Psoas muscle (tissue), 7 donors: ENCODE measurements at regions not wholly inside any gene's neighbourhood (a gene's known extent, or its start where the extent isn't known, plus 50 kb on each side); places are given as distances from the start of the nearest gene placed in this dataset.
"Not testable (repeated sequence)": the region's sequence is repeated elsewhere in the genome, so short reads cannot be mapped to it uniquely, and the experiment has no call there.

Source experiments
- ATAC-seq, 4 donors: fragments of 200-7000 bp; cut with Tn5 transposase; one replicate each; pipeline ENCODE4 v1.9.1; 2020; ENCODE audit warnings: moderate library complexity in 3 of 4, mild to moderate bottlenecking in 2 of 4
- DNase-seq, 2 donors: peaks; one replicate each; pipeline ENCODE4 v3.0.0-alpha.2; 2020
- H3K27ac ChIP-seq: fragments of 200-600 bp; one replicate; pipeline ENCODE4 v1.8.0; 2022
- H3K27me3 ChIP-seq, 3 donors: fragments of 200-600 bp in 1 of 3; one replicate each; pipeline versions ENCODE4 v1.6.1 to v1.8.0; 2013 to 2022; ENCODE audit warnings: low read length in 2 of 3, mild to moderate bottlenecking in 2 of 3, moderate library complexity in 1 of 3; ENCODE audit not compliant: insufficient read depth in 3 of 3
- H3K36me3 ChIP-seq, 2 donors: fragments of 200-600 bp in 1 of 2; one replicate each; pipeline versions ENCODE4 v1.6.1 to v1.8.0; 2013 to 2022; ENCODE audit warnings: low read depth in 1 of 2, mild to moderate bottlenecking in 1 of 2, moderate library complexity in 1 of 2; ENCODE audit not compliant: insufficient read depth in 1 of 2
- H3K4me1 ChIP-seq: fragments of 200-600 bp; one replicate; pipeline ENCODE4 v1.8.0; 2022
- H3K4me3 ChIP-seq: fragments of 200-600 bp; one replicate; pipeline ENCODE4 v1.8.0; 2022; ENCODE audit warnings: mild to moderate bottlenecking
- H3K9me3 ChIP-seq: fragments of 200-600 bp; one replicate; pipeline ENCODE4 v1.8.0; 2022
- WGBS, 3 donors: extraction: QIAGEN DNeasy Blood & Tissue Kit; methylation state at CpG; one replicate each; pipeline versions ENCODE4 v1.1.6 to v1.1.7; 2013; 5-methylcytosine and 5-hydroxymethylcytosine counted together
- intact Hi-C, 2 donors: fragments of 100-400 bp; cut with DNase I; formaldehyde crosslinking; loops; one replicate each; pipeline versions ENCODE4 v1.11.0 to v1.14.2; 2022
- TF ChIP-seq, protein P1 (sequence below): fragments of 200-600 bp; IDR thresholded peaks from one replicate; pipeline ENCODE4 v1.8.0; 2022; ENCODE audit warnings: antibody characterized with exemption
- donor health status: healthy with polysubstance abuse.
- donor health status: DM: no; HTN: no; CAD: no; lungs with moderate emphysema.
- donor health status: Bipolar disorder and iron deficiency.
- donor health status: healthy.
- donor health status: DM: yes; HTN: yes; CAD: no.
- donor health status: DM: no; HTN: no; CAD: no.
- donor health status: DM: yes; HTN: yes; CAD: no.

DNA sequence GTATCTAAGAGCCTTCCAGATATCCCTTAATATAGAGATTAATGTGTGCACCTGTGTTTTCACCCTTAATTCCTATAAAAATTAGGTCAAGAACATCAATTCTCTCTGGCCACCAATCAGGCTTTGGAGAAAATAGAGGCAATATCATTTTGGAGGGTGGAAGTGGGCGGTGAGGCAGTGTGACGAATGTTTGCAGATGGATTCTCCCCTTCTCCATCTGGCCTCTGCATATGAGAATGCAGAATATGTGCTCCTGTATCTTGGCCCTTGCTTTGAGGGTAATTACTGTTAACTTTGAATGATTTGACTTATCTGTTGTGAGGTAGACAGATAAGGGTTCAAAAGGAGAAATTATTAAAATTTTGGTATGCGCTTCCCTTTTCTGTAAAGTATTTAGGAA, 304.0 kb upstream of the NPSR1 start:
- H3K27me3 ChIP-seq: no peaks in the 10 kb centered on the region
- ATAC-seq: no peak
- no peaks in the 10 kb centered on the region for H3K36me3 ChIP-seq
- no peak overlapping the region for H3K4me3 ChIP-seq
- no peak overlapping the region for H3K27ac ChIP-seq
- H3K4me1 ChIP-seq: no peaks in the 10 kb centered on the region
- TF ChIP-seq, protein P1, sequence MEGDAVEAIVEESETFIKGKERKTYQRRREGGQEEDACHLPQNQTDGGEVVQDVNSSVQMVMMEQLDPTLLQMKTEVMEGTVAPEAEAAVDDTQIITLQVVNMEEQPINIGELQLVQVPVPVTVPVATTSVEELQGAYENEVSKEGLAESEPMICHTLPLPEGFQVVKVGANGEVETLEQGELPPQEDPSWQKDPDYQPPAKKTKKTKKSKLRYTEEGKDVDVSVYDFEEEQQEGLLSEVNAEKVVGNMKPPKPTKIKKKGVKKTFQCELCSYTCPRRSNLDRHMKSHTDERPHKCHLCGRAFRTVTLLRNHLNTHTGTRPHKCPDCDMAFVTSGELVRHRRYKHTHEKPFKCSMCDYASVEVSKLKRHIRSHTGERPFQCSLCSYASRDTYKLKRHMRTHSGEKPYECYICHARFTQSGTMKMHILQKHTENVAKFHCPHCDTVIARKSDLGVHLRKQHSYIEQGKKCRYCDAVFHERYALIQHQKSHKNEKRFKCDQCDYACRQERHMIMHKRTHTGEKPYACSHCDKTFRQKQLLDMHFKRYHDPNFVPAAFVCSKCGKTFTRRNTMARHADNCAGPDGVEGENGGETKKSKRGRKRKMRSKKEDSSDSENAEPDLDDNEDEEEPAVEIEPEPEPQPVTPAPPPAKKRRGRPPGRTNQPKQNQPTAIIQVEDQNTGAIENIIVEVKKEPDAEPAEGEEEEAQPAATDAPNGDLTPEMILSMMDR: no peak
- no peak for DNase-seq
- no peaks in the 10 kb centered on the region for H3K9me3 ChIP-seq
- intact Hi-C loops: no loop called here
- WGBS, 3 donors: 71 to 82% (median 76%) methylated on average over 3 of the region's 3 CpGs

DNA sequence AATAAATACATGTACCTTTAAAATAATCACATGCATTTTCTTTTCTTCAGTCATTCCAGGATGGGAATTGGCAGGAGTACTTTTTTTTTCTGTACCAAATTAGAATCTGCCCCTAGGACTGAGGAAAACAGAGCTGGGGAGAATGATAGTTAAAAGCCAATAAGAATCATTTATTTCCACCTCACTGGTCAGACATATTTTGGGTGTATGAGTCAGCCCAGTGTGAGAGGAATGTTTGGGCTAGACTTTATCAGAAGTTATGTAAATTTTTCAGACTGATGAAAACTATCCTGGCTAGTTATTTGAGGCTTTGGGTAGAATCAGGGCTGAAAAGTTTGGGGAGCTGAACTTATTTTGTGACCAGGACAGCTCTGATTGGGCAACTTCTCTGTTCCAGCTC, 303.1 kb upstream of the NPSR1 start:
- intact Hi-C loops: loop anchor here in 1 of 2 donors (5.0 kb wide), 1 partner anchor 52 kb away; no protein-coding TSS in a partner anchor
- Histone ChIP-seq H3K36me3 (no peaks in the 10 kb centered on the region), H3K9me3 (no peaks in the 10 kb centered on the region), H3K4me1 (no peaks in the 10 kb centered on the region), H3K27me3 (no peaks in the 10 kb centered on the region), H3K4me3 (no peak overlapping the region), H3K27ac (no peak overlapping the region)
- no peak for DNase-seq
- ATAC-seq: no peak
- TF ChIP-seq, protein P1: no peak

DNA sequence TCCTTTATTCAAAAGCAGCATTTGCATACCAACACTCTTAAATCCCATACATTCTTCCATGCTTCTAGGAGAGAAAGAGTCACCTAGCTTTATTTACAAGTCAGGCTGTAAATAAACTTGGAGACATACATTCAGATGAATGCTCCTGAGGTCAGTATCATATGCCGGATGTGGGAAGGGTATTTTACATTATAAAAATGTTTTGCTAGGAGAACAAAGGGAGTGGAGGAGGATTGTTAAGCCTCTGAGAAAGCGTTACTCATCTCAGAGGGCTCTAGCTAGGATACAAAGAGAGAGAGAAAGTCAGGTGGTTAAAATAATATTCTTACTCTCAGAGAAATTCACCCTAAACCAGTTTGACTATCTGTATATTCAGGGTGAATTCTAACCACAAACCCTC, 300.9 kb upstream of the NPSR1 start:
- ATAC-seq (no peak), DNase-seq (no peak)
- Histone ChIP-seq H3K9me3 (no peaks in the 10 kb centered on the region), H3K4me1 (no peaks in the 10 kb centered on the region), H3K4me3 (no peak overlapping the region), H3K36me3 (no peaks in the 10 kb centered on the region), H3K27ac (no peak overlapping the region), H3K27me3 (no peaks in the 10 kb centered on the region)
- intact Hi-C loops: loop anchor here in 1 of 2 donors (5.0 kb wide), 1 partner anchor 50 kb away; no protein-coding TSS in a partner anchor
- 58 to 73% (median 70%) methylated on average over 2 of the region's 2 CpGs for WGBS, 3 donors
- TF ChIP-seq, protein P1: no peak

DNA sequence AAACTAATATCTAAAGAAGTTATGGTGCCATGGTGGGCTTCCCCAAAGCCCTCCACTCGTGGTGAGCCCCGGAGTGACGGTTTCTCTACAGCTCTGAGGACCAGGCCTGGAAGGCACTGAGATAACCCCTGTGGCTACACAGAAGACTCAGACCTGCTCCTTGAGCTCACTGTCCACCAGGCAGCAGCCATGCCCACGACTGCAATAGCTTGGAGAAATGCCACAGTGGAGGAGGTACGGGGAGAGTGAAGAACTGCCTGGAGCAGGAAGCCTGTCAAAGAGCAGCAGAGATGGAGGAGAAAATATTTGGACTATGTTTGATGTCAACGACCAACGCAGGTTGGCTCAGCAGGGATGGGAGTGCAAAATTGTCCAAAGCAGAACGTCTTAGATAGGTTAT, 300.1 kb upstream of the NPSR1 start:
- TF ChIP-seq, protein P1: no peak
- no peaks in the 10 kb centered on the region for H3K9me3 ChIP-seq
- DNase-seq (no peak), ATAC-seq (no peak)
- no peaks in the 10 kb centered on the region for H3K4me1 ChIP-seq
- H3K27me3 ChIP-seq: no peaks in the 10 kb centered on the region
- 74 to 76% (median 76%) methylated on average over 8 of the region's 8 CpGs for WGBS, 3 donors
- intact Hi-C loops: loop anchor here in 1 of 2 donors (5.0 kb wide), 1 partner anchor 49 kb away; no protein-coding TSS in a partner anchor
- no peak overlapping the region for H3K27ac ChIP-seq
- no peak overlapping the region for H3K4me3 ChIP-seq
- no peaks in the 10 kb centered on the region for H3K36me3 ChIP-seq

DNA sequence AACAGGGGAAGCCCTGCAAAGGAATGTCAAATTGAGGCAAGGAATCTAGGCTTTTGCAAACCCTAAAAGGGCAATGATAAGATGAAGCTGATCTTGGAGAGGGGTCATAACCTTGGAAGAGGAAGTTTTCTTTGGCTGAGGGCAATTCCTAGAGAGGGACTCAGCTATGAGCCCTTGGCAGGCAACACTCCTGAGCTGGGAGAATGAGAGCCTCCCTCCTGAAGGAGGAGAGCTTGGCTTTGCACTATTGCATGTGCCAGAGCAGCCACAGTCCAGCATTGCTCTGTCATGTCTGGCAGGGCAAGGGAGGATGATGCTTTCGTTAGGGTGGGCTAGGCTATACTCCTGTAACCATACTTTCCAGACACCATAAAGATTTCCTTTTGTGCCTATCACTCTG, 299.4 kb upstream of the NPSR1 start:
- not testable (repeated sequence) for H3K36me3 ChIP-seq, H3K27ac ChIP-seq, ATAC-seq, DNase-seq, H3K4me1 ChIP-seq, H3K9me3 ChIP-seq, H3K27me3 ChIP-seq, H3K4me3 ChIP-seq
- intact Hi-C loops: loop anchor here in 1 of 2 donors (5.0 kb wide), 1 partner anchor 49 kb away; no protein-coding TSS in a partner anchor
- 85 to 100% (median 88%) methylated on average over 1 of the region's 1 CpG for WGBS, 3 donors
